GM12878 (cell line): ENCODE measurements at regions not wholly inside any gene's neighbourhood (a gene's known extent, or its start where the extent isn't known, plus 50 kb on each side); places are given as distances from the start of the nearest gene placed in this dataset.

ENCODE experiments used
- ATAC-seq: fragments of 200-7000 bp; cut with Tn5 transposase; 3 replicates; pipeline ENCODE4 v1.9.1; 2020; ENCODE audit warnings: mild to moderate bottlenecking, moderate library complexity
- BruUV-seq: library from RNA; stranded (reverse); fragments of 400-500 nt; replicated peaks from 2 replicates; lab custom pipeline; 2021; lab: Mats Ljungman, UMichigan
- CTCF ChIA-PET: fragments of 300-600 bp; sonication (Branson Sonifier 250); formaldehyde crosslinking; extraction: SDS; loops from one replicate; lab custom pipeline; 2021; ENCODE audit warnings: inconsistent platforms; lab: Yijun Ruan, JAX
- POLR2A ChIA-PET: fragments of 350-600 bp; formaldehyde crosslinking; extraction: SDS; loops from one replicate; lab custom pipeline; 2021; ENCODE audit warnings: inconsistent platforms; lab: Charles Lee
- RAD21 ChIA-PET: fragments of 300-600 bp; sonication (Branson Sonifier 250); formaldehyde crosslinking; loops from one replicate; lab custom pipeline; 2023; ENCODE audit warnings: antibody characterized with exemption; ENCODE audit not compliant: unreplicated experiment; lab: Charles Lee
- SMC1A ChIA-PET: fragments of 300-600 bp; sonication (Branson Sonifier 250); formaldehyde crosslinking; loops from one replicate; lab custom pipeline; 2023; ENCODE audit not compliant: unreplicated experiment, uncharacterized antibody; lab: Charles Lee
- DNase-seq: peaks from one replicate; pipeline ENCODE4 v3.0.0-alpha.2; 2011; ENCODE audit warnings: low read depth, low spot score
- FAIRE-seq: peaks from 3 replicates; lab custom pipeline; 2011; peaks lifted over from hg19 to GRCh38; lab: Jason Lieb, UNC
- H2AFZ ChIP-seq: 2 replicates; pipeline ENCODE4 v1.6.0; 2011; ENCODE audit warnings: low read depth, low read length, control low read depth; ENCODE audit not compliant: control insufficient read depth
- H3K27ac ChIP-seq: 2 replicates; pipeline ENCODE4 v1.5.1; 2011; ENCODE audit warnings: control low read depth; ENCODE audit not compliant: control insufficient read depth, insufficient read depth
- H3K27me3 ChIP-seq, 2 experiments: replicated peaks in 1 of 2; 2 replicates each; pipeline versions ENCODE4 v1.6.0 to v1.6.1; 2011; ENCODE audit warnings: low read length in 1 of 2; ENCODE audit not compliant: control insufficient read depth in 2 of 2, insufficient read depth in 2 of 2
- H3K36me3 ChIP-seq, 2 experiments: 2 replicates each; pipeline ENCODE4 v1.5.1; 2011; ENCODE audit warnings: low read length in 1 of 2; ENCODE audit not compliant: control insufficient read depth in 2 of 2, insufficient read depth in 2 of 2
- H3K4me1 ChIP-seq: 2 replicates; pipeline ENCODE4 v1.6.1; 2011; ENCODE audit warnings: mild to moderate bottlenecking, low read length, moderate library complexity, mixed read lengths; ENCODE audit not compliant: control insufficient read depth, insufficient read depth
- H3K4me2 ChIP-seq: 2 replicates; pipeline ENCODE4 v1.6.0; 2011; ENCODE audit warnings: control low read depth; ENCODE audit not compliant: control insufficient read depth, insufficient read depth
- H3K4me3 ChIP-seq: fragments of 200-600 bp; sonication (generic); 2 replicates; pipeline ENCODE4 v1.5.1; 2016
- H3K79me2 ChIP-seq: 2 replicates; pipeline ENCODE4 v1.6.0; 2011; ENCODE audit warnings: low read length; ENCODE audit not compliant: control insufficient read depth, insufficient read depth
- H3K9ac ChIP-seq: 2 replicates; pipeline ENCODE4 v1.8.0; 2011; ENCODE audit warnings: low read length, control low read depth, mixed read lengths; ENCODE audit not compliant: control insufficient read depth, insufficient read depth
- H3K9me3 ChIP-seq: replicated peaks from 3 replicates; pipeline ENCODE4 v1.5.1; 2011; ENCODE audit warnings: mild to moderate bottlenecking, low read length; ENCODE audit not compliant: control insufficient read depth, insufficient read depth
- H4K20me1 ChIP-seq: 2 replicates; pipeline ENCODE4 v1.6.0; 2011; ENCODE audit not compliant: control insufficient read depth, insufficient read depth
- BHLHE40 ChIP-seq, 2 experiments: fragments of 450-650 bp in 1 of 2; IDR thresholded peaks; 2 replicates each; pipeline ENCODE4 v1.6.1; 2011 to 2017; ENCODE audit warnings: low read depth in 2 of 2, borderline replicate concordance in 1 of 2, improper control_type of control experiment in 1 of 2, low read length in 1 of 2, mild to moderate bottlenecking in 1 of 2
- BMI1 ChIP-seq: fragments of 450-650 bp; IDR thresholded peaks from 2 replicates; pipeline ENCODE4 v1.6.1; 2016; ENCODE audit warnings: mild to moderate bottlenecking, moderate library complexity, borderline replicate concordance
- EP300 ChIP-seq, 2 experiments: fragments of 150-350 bp in 1 of 2; IDR thresholded peaks; 2 replicates each; pipeline ENCODE4 v1.6.1; 2011 to 2012; ENCODE audit warnings: low read depth in 2 of 2, low read length in 2 of 2, borderline replicate concordance in 1 of 2, improper control_type of control experiment in 1 of 2, inconsistent platforms in 1 of 2; ENCODE audit not compliant: control insufficient read depth in 1 of 2
- IRF4 ChIP-seq: IDR thresholded peaks from 2 replicates; pipeline ENCODE4 v1.6.1; 2011; ENCODE audit warnings: low read depth, low read length
- MEF2B ChIP-seq: fragments of 450-650 bp; IDR thresholded peaks from 2 replicates; pipeline ENCODE4 v1.6.1; 2018; ENCODE audit warnings: mild to moderate bottlenecking, moderate library complexity; ENCODE audit not compliant: partially characterized antibody, poor library complexity, severe bottlenecking
- MTA2 ChIP-seq: fragments of 450-650 bp; IDR thresholded peaks from 2 replicates; pipeline ENCODE4 v1.6.1; 2016; ENCODE audit warnings: low read depth, mild to moderate bottlenecking, moderate library complexity
- NBN ChIP-seq: fragments of 450-650 bp; IDR thresholded peaks from 2 replicates; pipeline ENCODE4 v1.6.1; 2016
- PAX8 ChIP-seq: fragments of 450-650 bp; IDR thresholded peaks from 2 replicates; pipeline ENCODE4 v1.6.1; 2017; ENCODE audit warnings: mild to moderate bottlenecking, moderate library complexity
- WRNIP1 ChIP-seq: IDR thresholded peaks from 2 replicates; pipeline ENCODE4 v1.6.1; 2011; ENCODE audit warnings: low read depth, low read length, improper control_type of control experiment, borderline replicate concordance
- ZNF207 ChIP-seq: fragments of 450-650 bp; IDR thresholded peaks from 2 replicates; pipeline ENCODE4 v1.6.1; 2014; ENCODE audit warnings: antibody characterized with exemption, mild to moderate bottlenecking, borderline replicate concordance
- WGBS: methylation state at CpG from one replicate; pipeline ENCODE4 v1.1.6; 2016; ENCODE audit warnings: low lambda C conversion rate; ENCODE audit not compliant: insufficient replicate concordance, insufficient coverage; ENCODE audit errors: missing lambda C conversion rate; 5-methylcytosine and 5-hydroxymethylcytosine counted together
- in situ Hi-C: fragments of 300-500 bp; cut with MboI; formaldehyde crosslinking; loops from 9 replicates; pipeline ENCODE4 v1.14.3; 2018; ENCODE audit warnings: mixed read lengths
- intact Hi-C: fragments of 100-400 bp; cut with micrococcal nuclease; formaldehyde crosslinking; loops from one replicate; pipeline ENCODE4 v1.14.2; 2022; ENCODE audit not compliant: unreplicated experiment
- TF ChIP-seq, protein P1 (sequence below): fragments of 450-650 bp; IDR thresholded peaks from 2 replicates; pipeline ENCODE4 v1.6.1; 2017; ENCODE audit warnings: mild to moderate bottlenecking, moderate library complexity
- TF ChIP-seq, protein P2 (sequence below): IDR thresholded peaks from 2 replicates; pipeline ENCODE4 v1.6.1; 2011; ENCODE audit warnings: low read depth, low read length, improper control_type of control experiment, borderline replicate concordance
- TF ChIP-seq, protein P3 (sequence below): fragments of 150-350 bp; IDR thresholded peaks from 2 replicates; pipeline ENCODE4 v1.6.1; 2016; ENCODE audit warnings: low read depth, low read length
- TF ChIP-seq, protein P4 (sequence below): fragments of 450-650 bp; IDR thresholded peaks from 2 replicates; pipeline ENCODE4 v1.6.1; 2016; ENCODE audit warnings: mild to moderate bottlenecking

DNA sequence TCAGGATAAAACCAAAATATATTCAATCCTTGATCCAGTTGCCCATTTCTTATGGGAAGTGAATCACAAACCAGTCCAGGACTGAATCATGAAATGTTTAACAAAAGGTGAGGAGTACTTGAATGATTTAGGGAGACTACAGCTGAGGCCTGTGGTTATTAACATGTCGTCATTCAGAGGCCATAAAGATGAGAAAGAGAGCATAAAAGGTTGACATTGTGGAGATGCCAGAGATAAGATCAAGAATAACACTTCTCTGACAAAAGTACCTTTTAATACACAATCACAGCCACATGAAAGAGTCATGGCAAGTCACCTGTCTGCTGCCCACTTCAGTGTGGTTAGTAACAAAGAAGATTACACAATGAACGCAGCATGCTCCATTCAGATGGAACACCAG lies 1195.7 kb upstream of the SORCS1 start:
- ATAC-seq (peak; percentile 77), FAIRE-seq (no peak), DNase-seq (no peak)
- no peak overlapping the region for H3K27ac ChIP-seq
- no peaks in the 10 kb centered on the region for H3K79me2 ChIP-seq
- H3K4me1 ChIP-seq, result no peaks in the 10 kb centered on the region
- ChIA-PET RAD21 (no interaction called here), POLR2A (no interaction called here), CTCF (interaction anchor here (0.7 kb wide), 1 partner anchor 393 kb away, joined by 3 read pairs; no protein-coding TSS in a partner anchor), SMC1A (interaction anchor here (0.6 kb wide), 1 partner anchor 1656 kb away, joined by 3 read pairs; no protein-coding TSS in a partner anchor)
- H3K4me2 ChIP-seq, result no peak overlapping the region
- no peak overlapping the region for H2AFZ ChIP-seq
- H3K27me3 ChIP-seq, result no peaks in the 10 kb centered on the region
- no peaks in the 10 kb centered on the region for H3K36me3 ChIP-seq
- intact Hi-C loops (loop anchor here (2.0 kb wide), 1 partner anchor 185 kb away; no protein-coding TSS in a partner anchor), in situ Hi-C loops (no loop called here)
- H3K9me3 ChIP-seq, result no peaks in the 10 kb centered on the region
- H3K4me3 ChIP-seq, result no peak overlapping the region
- no peaks in the 10 kb centered on the region for H4K20me1 ChIP-seq
- WGBS, result 2% methylated on average over 2 of the region's 2 CpGs
- no TSS peak for BruUV-seq
- H3K9ac ChIP-seq, result no peak overlapping the region
- TF ChIP-seq EP300 (IDR thresholded peaks at IDR 0.05; ENCODE audit: borderline replicate concordance in 1 of 2, control insufficient read depth in 1 of 2, low read depth in 2 of 2, low read length in 2 of 2) (peak; percentile 47 to 53; a peak in 2 of 4 replicates), MTA2 (peak; percentile 85), ZNF207 (no peak), MEF2B (peak; percentile 34), WRNIP1 (no peak), BHLHE40 (IDR thresholded peaks at IDR 0.05; ENCODE audit: borderline replicate concordance in 1 of 2, low read depth in 2 of 2, low read length in 1 of 2) (peak; percentile 33 to 67; a peak in 2 of 4 replicates), BMI1 (0 out of 2 replicates have a peak, but pooled peaks have one; percentile 15), IRF4 (no peak), NBN (0 out of 2 replicates have a peak, but pooled peaks have one; percentile 40), PAX8 (no peak)
- TF ChIP-seq, protein P1, sequence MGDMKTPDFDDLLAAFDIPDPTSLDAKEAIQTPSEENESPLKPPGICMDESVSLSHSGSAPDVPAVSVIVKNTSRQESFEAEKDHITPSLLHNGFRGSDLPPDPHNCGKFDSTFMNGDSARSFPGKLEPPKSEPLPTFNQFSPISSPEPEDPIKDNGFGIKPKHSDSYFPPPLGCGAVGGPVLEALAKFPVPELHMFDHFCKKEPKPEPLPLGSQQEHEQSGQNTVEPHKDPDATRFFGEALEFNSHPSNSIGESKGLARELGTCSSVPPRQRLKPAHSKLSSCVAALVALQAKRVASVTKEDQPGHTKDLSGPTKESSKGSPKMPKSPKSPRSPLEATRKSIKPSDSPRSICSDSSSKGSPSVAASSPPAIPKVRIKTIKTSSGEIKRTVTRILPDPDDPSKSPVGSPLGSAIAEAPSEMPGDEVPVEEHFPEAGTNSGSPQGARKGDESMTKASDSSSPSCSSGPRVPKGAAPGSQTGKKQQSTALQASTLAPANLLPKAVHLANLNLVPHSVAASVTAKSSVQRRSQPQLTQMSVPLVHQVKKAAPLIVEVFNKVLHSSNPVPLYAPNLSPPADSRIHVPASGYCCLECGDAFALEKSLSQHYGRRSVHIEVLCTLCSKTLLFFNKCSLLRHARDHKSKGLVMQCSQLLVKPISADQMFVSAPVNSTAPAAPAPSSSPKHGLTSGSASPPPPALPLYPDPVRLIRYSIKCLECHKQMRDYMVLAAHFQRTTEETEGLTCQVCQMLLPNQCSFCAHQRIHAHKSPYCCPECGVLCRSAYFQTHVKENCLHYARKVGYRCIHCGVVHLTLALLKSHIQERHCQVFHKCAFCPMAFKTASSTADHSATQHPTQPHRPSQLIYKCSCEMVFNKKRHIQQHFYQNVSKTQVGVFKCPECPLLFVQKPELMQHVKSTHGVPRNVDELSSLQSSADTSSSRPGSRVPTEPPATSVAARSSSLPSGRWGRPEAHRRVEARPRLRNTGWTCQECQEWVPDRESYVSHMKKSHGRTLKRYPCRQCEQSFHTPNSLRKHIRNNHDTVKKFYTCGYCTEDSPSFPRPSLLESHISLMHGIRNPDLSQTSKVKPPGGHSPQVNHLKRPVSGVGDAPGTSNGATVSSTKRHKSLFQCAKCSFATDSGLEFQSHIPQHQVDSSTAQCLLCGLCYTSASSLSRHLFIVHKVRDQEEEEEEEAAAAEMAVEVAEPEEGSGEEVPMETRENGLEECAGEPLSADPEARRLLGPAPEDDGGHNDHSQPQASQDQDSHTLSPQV, result peak; percentile 15; the same call in 1 of the 2 replicates
- TF ChIP-seq, protein P2, sequence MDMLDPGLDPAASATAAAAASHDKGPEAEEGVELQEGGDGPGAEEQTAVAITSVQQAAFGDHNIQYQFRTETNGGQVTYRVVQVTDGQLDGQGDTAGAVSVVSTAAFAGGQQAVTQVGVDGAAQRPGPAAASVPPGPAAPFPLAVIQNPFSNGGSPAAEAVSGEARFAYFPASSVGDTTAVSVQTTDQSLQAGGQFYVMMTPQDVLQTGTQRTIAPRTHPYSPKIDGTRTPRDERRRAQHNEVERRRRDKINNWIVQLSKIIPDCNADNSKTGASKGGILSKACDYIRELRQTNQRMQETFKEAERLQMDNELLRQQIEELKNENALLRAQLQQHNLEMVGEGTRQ, result no peak
- TF ChIP-seq, protein P3, sequence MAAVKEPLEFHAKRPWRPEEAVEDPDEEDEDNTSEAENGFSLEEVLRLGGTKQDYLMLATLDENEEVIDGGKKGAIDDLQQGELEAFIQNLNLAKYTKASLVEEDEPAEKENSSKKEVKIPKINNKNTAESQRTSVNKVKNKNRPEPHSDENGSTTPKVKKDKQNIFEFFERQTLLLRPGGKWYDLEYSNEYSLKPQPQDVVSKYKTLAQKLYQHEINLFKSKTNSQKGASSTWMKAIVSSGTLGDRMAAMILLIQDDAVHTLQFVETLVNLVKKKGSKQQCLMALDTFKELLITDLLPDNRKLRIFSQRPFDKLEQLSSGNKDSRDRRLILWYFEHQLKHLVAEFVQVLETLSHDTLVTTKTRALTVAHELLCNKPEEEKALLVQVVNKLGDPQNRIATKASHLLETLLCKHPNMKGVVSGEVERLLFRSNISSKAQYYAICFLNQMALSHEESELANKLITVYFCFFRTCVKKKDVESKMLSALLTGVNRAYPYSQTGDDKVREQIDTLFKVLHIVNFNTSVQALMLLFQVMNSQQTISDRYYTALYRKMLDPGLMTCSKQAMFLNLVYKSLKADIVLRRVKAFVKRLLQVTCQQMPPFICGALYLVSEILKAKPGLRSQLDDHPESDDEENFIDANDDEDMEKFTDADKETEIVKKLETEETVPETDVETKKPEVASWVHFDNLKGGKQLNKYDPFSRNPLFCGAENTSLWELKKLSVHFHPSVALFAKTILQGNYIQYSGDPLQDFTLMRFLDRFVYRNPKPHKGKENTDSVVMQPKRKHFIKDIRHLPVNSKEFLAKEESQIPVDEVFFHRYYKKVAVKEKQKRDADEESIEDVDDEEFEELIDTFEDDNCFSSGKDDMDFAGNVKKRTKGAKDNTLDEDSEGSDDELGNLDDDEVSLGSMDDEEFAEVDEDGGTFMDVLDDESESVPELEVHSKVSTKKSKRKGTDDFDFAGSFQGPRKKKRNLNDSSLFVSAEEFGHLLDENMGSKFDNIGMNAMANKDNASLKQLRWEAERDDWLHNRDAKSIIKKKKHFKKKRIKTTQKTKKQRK, result no peak
- TF ChIP-seq, protein P4, sequence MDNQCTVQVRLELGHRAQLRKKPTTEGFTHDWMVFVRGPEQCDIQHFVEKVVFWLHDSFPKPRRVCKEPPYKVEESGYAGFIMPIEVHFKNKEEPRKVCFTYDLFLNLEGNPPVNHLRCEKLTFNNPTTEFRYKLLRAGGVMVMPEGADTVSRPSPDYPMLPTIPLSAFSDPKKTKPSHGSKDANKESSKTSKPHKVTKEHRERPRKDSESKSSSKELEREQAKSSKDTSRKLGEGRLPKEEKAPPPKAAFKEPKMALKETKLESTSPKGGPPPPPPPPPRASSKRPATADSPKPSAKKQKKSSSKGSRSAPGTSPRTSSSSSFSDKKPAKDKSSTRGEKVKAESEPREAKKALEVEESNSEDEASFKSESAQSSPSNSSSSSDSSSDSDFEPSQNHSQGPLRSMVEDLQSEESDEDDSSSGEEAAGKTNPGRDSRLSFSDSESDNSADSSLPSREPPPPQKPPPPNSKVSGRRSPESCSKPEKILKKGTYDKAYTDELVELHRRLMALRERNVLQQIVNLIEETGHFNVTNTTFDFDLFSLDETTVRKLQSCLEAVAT, result peak; percentile 30; the same call in 1 of the 2 replicates
